ENCODE measurements at regions not wholly inside any gene's neighbourhood (a gene's known extent, or its start where the extent isn't known, plus 50 kb on each side); places are given as distances from the start of the nearest gene placed in this dataset.

DNA sequence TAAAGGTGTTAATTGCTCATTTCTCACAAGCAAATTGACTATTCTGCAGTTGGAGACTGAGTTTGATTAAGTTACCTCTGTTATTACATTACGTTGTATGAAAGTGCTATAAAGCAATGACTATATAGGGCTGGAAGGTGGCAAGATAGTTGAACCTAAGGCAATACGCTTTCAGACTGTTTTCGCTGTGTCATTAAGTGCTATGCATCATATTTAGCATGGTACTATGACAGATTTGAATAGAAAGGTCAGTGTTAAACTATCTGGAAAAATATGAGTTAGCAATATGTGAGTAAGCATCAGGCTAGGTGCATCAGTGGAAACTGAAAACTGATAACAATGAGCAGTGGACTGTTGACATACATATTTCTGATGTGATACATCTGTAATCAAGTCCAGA, 206.0 kb upstream of the ARHGAP24 start:
- Mint-ChIP-seq H3K4me1 (no peaks in the 10 kb centered on the region), H3K4me3 (no peak overlapping the region), H3K36me3 (no peaks in the 10 kb centered on the region), H3K27me3 (ENCODE audit: low read depth) (peaks cover 4% of the 10 kb centered on the region), H3K9me3 (peaks cover 21% of the 10 kb centered on the region), H3K27ac (no peak overlapping the region)
- DNase-seq (ENCODE audit: low spot score in 2 of 2, unreplicated experiment in 2 of 2): no peak
- TF ChIP-seq, protein P1, sequence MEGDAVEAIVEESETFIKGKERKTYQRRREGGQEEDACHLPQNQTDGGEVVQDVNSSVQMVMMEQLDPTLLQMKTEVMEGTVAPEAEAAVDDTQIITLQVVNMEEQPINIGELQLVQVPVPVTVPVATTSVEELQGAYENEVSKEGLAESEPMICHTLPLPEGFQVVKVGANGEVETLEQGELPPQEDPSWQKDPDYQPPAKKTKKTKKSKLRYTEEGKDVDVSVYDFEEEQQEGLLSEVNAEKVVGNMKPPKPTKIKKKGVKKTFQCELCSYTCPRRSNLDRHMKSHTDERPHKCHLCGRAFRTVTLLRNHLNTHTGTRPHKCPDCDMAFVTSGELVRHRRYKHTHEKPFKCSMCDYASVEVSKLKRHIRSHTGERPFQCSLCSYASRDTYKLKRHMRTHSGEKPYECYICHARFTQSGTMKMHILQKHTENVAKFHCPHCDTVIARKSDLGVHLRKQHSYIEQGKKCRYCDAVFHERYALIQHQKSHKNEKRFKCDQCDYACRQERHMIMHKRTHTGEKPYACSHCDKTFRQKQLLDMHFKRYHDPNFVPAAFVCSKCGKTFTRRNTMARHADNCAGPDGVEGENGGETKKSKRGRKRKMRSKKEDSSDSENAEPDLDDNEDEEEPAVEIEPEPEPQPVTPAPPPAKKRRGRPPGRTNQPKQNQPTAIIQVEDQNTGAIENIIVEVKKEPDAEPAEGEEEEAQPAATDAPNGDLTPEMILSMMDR (IDR thresholded peaks at IDR 0.05; ENCODE audit: unreplicated experiment): no peak

DNA sequence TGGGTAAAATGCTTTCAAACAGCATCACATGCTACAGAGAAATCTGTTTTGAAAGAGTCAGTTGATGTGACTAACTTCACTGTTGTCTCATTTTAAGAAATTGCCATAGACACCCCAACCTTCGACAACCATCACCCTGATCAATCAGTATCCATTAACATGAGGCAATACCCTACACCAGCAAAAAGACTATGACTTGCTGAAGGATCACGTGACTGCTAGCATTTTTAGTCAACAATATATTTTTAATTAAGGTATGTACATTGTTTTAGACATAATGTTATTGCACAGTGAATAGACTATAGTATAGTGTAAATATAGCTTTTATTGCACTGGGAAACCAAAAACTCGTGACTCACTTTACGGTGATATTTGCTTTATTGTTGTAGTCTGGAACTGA, 200.0 kb upstream of the ARHGAP24 start:
- H3K9me3 Mint-ChIP-seq: peaks cover 27% of the 10 kb centered on the region
- no peak overlapping the region for H3K27ac Mint-ChIP-seq
- H3K27me3 Mint-ChIP-seq (ENCODE audit: low read depth): peaks cover 4% of the 10 kb centered on the region
- H3K4me3 Mint-ChIP-seq: no peak overlapping the region
- TF ChIP-seq, protein P1 (IDR thresholded peaks at IDR 0.05; ENCODE audit: unreplicated experiment): no peak
- no peak for DNase-seq (ENCODE audit: low spot score in 2 of 2, unreplicated experiment in 2 of 2)
- H3K36me3 Mint-ChIP-seq: no peaks in the 10 kb centered on the region
- no peaks in the 10 kb centered on the region for H3K4me1 Mint-ChIP-seq

DNA sequence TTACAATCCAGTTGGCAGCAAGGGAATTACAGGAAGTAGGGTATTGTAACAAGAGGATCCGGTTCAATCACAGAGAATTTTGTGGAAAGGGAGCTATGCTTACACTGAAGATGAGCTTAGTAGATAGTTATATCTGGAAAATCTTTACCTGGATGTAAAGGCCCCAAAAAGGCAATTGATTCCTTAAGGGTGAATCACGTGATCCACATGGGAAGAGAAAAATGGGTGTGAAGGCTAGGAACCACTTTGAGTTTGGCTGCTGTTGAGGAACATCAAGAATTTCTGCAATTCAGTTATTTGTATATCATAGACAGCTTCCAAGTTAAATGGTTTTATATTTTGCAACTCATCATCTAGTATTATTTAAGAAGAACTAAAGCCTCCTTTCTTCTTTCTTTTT, 194.0 kb upstream of the ARHGAP24 start:
- TF ChIP-seq, protein P1 (IDR thresholded peaks at IDR 0.05; ENCODE audit: unreplicated experiment): no peak
- H3K27me3 Mint-ChIP-seq (ENCODE audit: low read depth): no peaks in the 10 kb centered on the region
- H3K4me1 Mint-ChIP-seq: no peaks in the 10 kb centered on the region
- no peaks in the 10 kb centered on the region for H3K9me3 Mint-ChIP-seq
- no peak overlapping the region for H3K27ac Mint-ChIP-seq
- DNase-seq (ENCODE audit: low spot score in 2 of 2, unreplicated experiment in 2 of 2): no peak
- no peaks in the 10 kb centered on the region for H3K36me3 Mint-ChIP-seq
- no peak overlapping the region for H3K4me3 Mint-ChIP-seq

DNA sequence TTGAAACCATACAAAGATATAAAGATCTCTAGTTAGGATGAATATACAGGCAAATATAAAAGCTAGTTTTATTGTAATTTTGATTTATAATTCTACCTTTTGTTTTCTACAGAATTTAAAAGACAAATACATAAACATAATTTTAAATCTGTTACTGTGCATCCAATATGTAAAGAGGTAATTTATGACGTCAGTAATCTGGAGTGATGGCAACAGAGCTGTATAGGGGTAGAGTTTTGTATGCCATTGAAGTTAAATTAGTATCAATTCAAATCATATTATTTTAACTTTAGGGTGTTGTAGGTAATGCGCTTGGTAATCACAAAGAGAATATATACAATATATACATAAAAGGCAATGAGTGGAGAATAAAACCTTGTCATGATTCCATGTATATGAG, 183.7 kb upstream of the ARHGAP24 start:
- TF ChIP-seq, protein P1 (IDR thresholded peaks at IDR 0.05; ENCODE audit: unreplicated experiment): no peak
- H3K27ac Mint-ChIP-seq: no peak overlapping the region
- H3K36me3 Mint-ChIP-seq: peaks cover 2% of the 10 kb centered on the region
- peaks cover 4% of the 10 kb centered on the region for H3K27me3 Mint-ChIP-seq (ENCODE audit: low read depth)
- peaks cover 26% of the 10 kb centered on the region for H3K9me3 Mint-ChIP-seq
- H3K4me1 Mint-ChIP-seq: no peaks in the 10 kb centered on the region
- no peak for DNase-seq (ENCODE audit: low spot score in 2 of 2, unreplicated experiment in 2 of 2)
- no peak overlapping the region for H3K4me3 Mint-ChIP-seq

DNA sequence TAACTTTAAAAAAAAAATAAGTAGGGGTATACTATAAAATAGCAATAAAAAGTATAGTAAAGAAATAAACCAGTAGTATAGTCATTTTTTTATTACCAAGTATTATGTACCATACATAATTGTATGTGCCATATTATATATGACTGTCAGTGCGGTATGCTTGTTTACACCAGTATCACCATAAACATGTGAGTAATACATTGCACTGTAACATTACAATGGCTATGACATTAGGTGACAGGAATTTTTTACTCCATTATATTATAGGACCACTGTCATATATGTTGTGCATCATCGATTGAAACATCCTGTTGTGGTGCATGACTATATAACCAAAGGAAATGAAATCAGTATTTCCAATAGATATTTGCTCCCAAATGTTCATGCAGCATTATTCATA, 176.9 kb upstream of the ARHGAP24 start:
- TF ChIP-seq, protein P1 (IDR thresholded peaks at IDR 0.05; ENCODE audit: unreplicated experiment): no peak
- DNase-seq (ENCODE audit: low spot score in 2 of 2, unreplicated experiment in 2 of 2): no peak
- H3K27ac Mint-ChIP-seq: no peak overlapping the region
- H3K4me1 Mint-ChIP-seq: no peaks in the 10 kb centered on the region
- no peak overlapping the region for H3K4me3 Mint-ChIP-seq
- H3K36me3 Mint-ChIP-seq: no peaks in the 10 kb centered on the region
- no peaks in the 10 kb centered on the region for H3K9me3 Mint-ChIP-seq
- H3K27me3 Mint-ChIP-seq (ENCODE audit: low read depth): peaks cover 2% of the 10 kb centered on the region

DNA sequence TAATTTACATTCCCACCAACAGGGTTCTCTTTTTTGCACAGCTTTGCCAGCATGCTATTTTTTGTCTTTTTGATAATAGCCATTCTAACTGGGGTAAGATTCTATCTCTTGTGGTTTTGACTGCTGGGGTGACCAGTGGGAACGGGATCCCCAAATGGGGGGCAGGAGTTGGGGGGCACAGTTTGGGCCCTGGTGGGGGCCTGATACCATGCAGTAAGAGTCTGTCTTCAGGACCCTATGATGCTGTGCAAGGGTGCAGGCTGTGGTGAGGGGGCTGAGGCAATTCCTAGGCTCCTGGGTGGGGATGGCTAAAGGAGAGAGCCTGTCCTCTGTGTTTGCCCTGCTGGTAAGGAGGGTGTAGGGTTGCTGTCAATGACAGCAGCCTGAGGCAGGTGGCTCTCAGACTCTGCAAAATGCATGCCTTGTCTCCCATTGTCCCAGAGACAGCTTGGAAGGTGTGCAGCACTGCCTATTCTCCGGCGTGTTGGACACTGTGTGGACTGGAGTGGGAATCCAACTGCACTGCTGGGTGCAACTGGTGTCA, 172.7 kb upstream of the ARHGAP24 start:
- no peaks in the 10 kb centered on the region for H3K4me1 Mint-ChIP-seq
- H3K4me3 Mint-ChIP-seq: no peak overlapping the region
- peaks cover 2% of the 10 kb centered on the region for H3K27me3 Mint-ChIP-seq (ENCODE audit: low read depth)
- no peaks in the 10 kb centered on the region for H3K9me3 Mint-ChIP-seq
- TF ChIP-seq, protein P1 (IDR thresholded peaks at IDR 0.05; ENCODE audit: unreplicated experiment): no peak
- no peak overlapping the region for H3K27ac Mint-ChIP-seq
- H3K36me3 Mint-ChIP-seq: no peaks in the 10 kb centered on the region
- DNase-seq (ENCODE audit: low spot score in 2 of 2, unreplicated experiment in 2 of 2): no peak
